Kidney epithelial cell (primary cell): ENCODE measurements at regions not wholly inside any gene's neighbourhood (a gene's known extent, or its start where the extent isn't known, plus 50 kb on each side); places are given as distances from the start of the nearest gene placed in this dataset.

Source experiments
- DNase-seq: peaks from one replicate; pipeline ENCODE4 v3.0.0-alpha.2; 2010; ENCODE audit warnings: low read depth
- H3K27me3 ChIP-seq: 2 replicates; pipeline ENCODE4 v1.6.0; 2011; ENCODE audit warnings: low read length; ENCODE audit not compliant: control insufficient read depth, insufficient read depth
- H3K36me3 ChIP-seq: 2 replicates; pipeline ENCODE4 v1.5.1; 2011; ENCODE audit warnings: low read length; ENCODE audit not compliant: control insufficient read depth, insufficient read depth
- H3K4me3 ChIP-seq: 2 replicates; pipeline ENCODE4 v1.5.1; 2011; ENCODE audit warnings: low read depth, mild to moderate bottlenecking, control low read depth, low read length
- CTCF ChIP-seq: IDR thresholded peaks from 2 replicates; pipeline ENCODE4 v1.5.1; 2011; ENCODE audit warnings: mild to moderate bottlenecking, moderate library complexity, low read length, control low read depth, inconsistent platforms; ENCODE audit not compliant: insufficient read depth, poor library complexity, severe bottlenecking

GRCh38 chrX:97766501-97767095 is 882.9 kb downstream of the RPA4 start:
- H3K36me3 ChIP-seq: no peaks in the 10 kb centered on the region
- no peak overlapping the region for H3K4me3 ChIP-seq
- H3K27me3 ChIP-seq: no peaks in the 10 kb centered on the region
- no peak for DNase-seq
- TF ChIP-seq CTCF: no peak

- DNase-seq: no peak
- Histone ChIP-seq H3K36me3 (no peaks in the 10 kb centered on the region), H3K4me3 (no peak overlapping the region), H3K27me3 (no peaks in the 10 kb centered on the region)
- TF ChIP-seq CTCF: no peak
Measured at GRCh38 chrX:97787311-97787710, 903.6 kb downstream of the RPA4 start.

- no peaks in the 10 kb centered on the region for H3K36me3 ChIP-seq
- no peaks in the 10 kb centered on the region for H3K27me3 ChIP-seq
- no peak for TF ChIP-seq CTCF
- no peak for DNase-seq
- H3K4me3 ChIP-seq: no peak overlapping the region
Measured at GRCh38 chrX:97787849-97788248, 904.1 kb downstream of the RPA4 start.

- H3K4me3 ChIP-seq: no peak overlapping the region
- no peaks in the 10 kb centered on the region for H3K36me3 ChIP-seq
- no peaks in the 10 kb centered on the region for H3K27me3 ChIP-seq
- no peak for TF ChIP-seq CTCF
- DNase-seq: no peak
Measured at GRCh38 chrX:97790850-97791249, 907.1 kb downstream of the RPA4 start.

GRCh38 chrX:97797076-97797475 is 913.4 kb downstream of the RPA4 start:
- H3K27me3 ChIP-seq: no peaks in the 10 kb centered on the region
- DNase-seq: no peak
- no peak for TF ChIP-seq CTCF
- H3K4me3 ChIP-seq: no peak overlapping the region
- H3K36me3 ChIP-seq: no peaks in the 10 kb centered on the region

- H3K27me3 ChIP-seq: no peaks in the 10 kb centered on the region
- no peak for TF ChIP-seq CTCF
- no peak overlapping the region for H3K4me3 ChIP-seq
- H3K36me3 ChIP-seq: no peaks in the 10 kb centered on the region
- DNase-seq: no peak
Measured at GRCh38 chrX:97806238-97806637, 922.5 kb downstream of the RPA4 start.
